Liver (tissue), 8 donors: ENCODE measurements at regions not wholly inside any gene's neighbourhood (a gene's known extent, or its start where the extent isn't known, plus 50 kb on each side); places are given as distances from the start of the nearest gene placed in this dataset.

Source experiments
- DNase-seq: peaks from one replicate; pipeline ENCODE4 v3.0.0-alpha.2; 2017; ENCODE audit warnings: low spot score
- H3K27ac ChIP-seq, 2 donors: one replicate each; pipeline ENCODE4 v1.7.0; 2013; ENCODE audit warnings: inconsistent platforms in 2 of 2, low read length in 2 of 2, control low read depth in 1 of 2, low read depth in 1 of 2, mild to moderate bottlenecking in 1 of 2
- H3K27me3 ChIP-seq, 4 donors: one replicate each; pipeline versions ENCODE4 v1.6.1 to v1.7.0; 2013; ENCODE audit warnings: low read length in 3 of 4, inconsistent platforms in 1 of 4, mild to moderate bottlenecking in 1 of 4, moderate library complexity in 1 of 4; ENCODE audit not compliant: control insufficient read depth in 4 of 4, insufficient read depth in 4 of 4
- H3K36me3 ChIP-seq, 4 donors: one replicate each; pipeline versions ENCODE4 v1.6.1 to v1.7.0; 2013; ENCODE audit warnings: low read length in 3 of 4, mild to moderate bottlenecking in 3 of 4, low read depth in 1 of 4, moderate library complexity in 1 of 4; ENCODE audit not compliant: control insufficient read depth in 4 of 4, insufficient read depth in 3 of 4
- H3K4me1 ChIP-seq, 4 donors: one replicate each; pipeline versions ENCODE4 v1.6.1 to v1.7.0; 2013; ENCODE audit warnings: low read length in 3 of 4, mild to moderate bottlenecking in 3 of 4, moderate library complexity in 1 of 4; ENCODE audit not compliant: control insufficient read depth in 4 of 4, insufficient read depth in 4 of 4
- H3K4me3 ChIP-seq, 3 donors: one replicate each; pipeline versions ENCODE4 v1.6.1 to v1.7.0; 2013; ENCODE audit warnings: low read length in 3 of 3, control low read depth in 1 of 3, low read depth in 1 of 3, mild to moderate bottlenecking in 1 of 3
- H3K9ac ChIP-seq, 2 donors: one replicate each; pipeline ENCODE4 v1.7.0; 2013; ENCODE audit warnings: low read length in 2 of 2, mild to moderate bottlenecking in 2 of 2, moderate library complexity in 2 of 2, control low read depth in 1 of 2, low read depth in 1 of 2
- H3K9me3 ChIP-seq, 4 donors: one replicate each; pipeline versions ENCODE4 v1.6.1 to v1.7.0; 2013; ENCODE audit warnings: low read length in 3 of 4; ENCODE audit not compliant: control insufficient read depth in 4 of 4
- ATF3 ChIP-seq: IDR thresholded peaks from 2 replicates; pipeline ENCODE4 v1.6.1; 2016; ENCODE audit warnings: antibody characterized with exemption
- CTCF ChIP-seq: fragments of 150-350 bp; IDR thresholded peaks from 2 replicates; pipeline ENCODE4 v1.5.1; 2017; ENCODE audit warnings: improper control_type of control experiment, low read depth, low read length; ENCODE audit not compliant: missing input control
- EGR1 ChIP-seq, 2 donors: IDR thresholded peaks; 2 replicates each; pipeline ENCODE4 v1.6.1; 2016 to 2018; ENCODE audit warnings: antibody characterized with exemption in 2 of 2, low read depth in 2 of 2
- FOXA1 ChIP-seq: IDR thresholded peaks from 2 replicates; pipeline ENCODE4 v1.6.1; 2016; ENCODE audit warnings: antibody characterized with exemption
- FOXA2 ChIP-seq: IDR thresholded peaks from 2 replicates; pipeline ENCODE4 v1.6.1; 2016; ENCODE audit warnings: antibody characterized with exemption
- GABPA ChIP-seq, 2 donors: IDR thresholded peaks in 1 of 2; conservative IDR thresholded peaks in 1 of 2; 2 replicates each; pipeline ENCODE4 v1.6.1; 2016; ENCODE audit warnings: antibody characterized with exemption in 2 of 2, mild to moderate bottlenecking in 1 of 2, moderate library complexity in 1 of 2
- HNF4G ChIP-seq: IDR thresholded peaks from 2 replicates; pipeline ENCODE4 v1.6.1; 2016; ENCODE audit warnings: antibody characterized with exemption
- MAX ChIP-seq: IDR thresholded peaks from 2 replicates; pipeline ENCODE4 v1.6.1; 2016; ENCODE audit warnings: antibody characterized with exemption
- NR2F2 ChIP-seq: IDR thresholded peaks from 2 replicates; pipeline ENCODE4 v1.6.1; 2016; ENCODE audit warnings: antibody characterized with exemption
- REST ChIP-seq: IDR thresholded peaks from 2 replicates; pipeline ENCODE4 v1.6.1; 2016; ENCODE audit warnings: antibody characterized with exemption, mild to moderate bottlenecking
- RXRA ChIP-seq, 2 donors: IDR thresholded peaks; 2 replicates each; pipeline ENCODE4 v1.6.1; 2017 to 2018; ENCODE audit warnings: antibody characterized with exemption in 2 of 2, mild to moderate bottlenecking in 1 of 2
- SP1 ChIP-seq: IDR thresholded peaks from 2 replicates; pipeline ENCODE4 v1.6.1; 2018; ENCODE audit warnings: antibody characterized with exemption, mild to moderate bottlenecking
- TAF1 ChIP-seq: conservative IDR thresholded peaks from 2 replicates; pipeline ENCODE4 v1.6.1; 2016; ENCODE audit warnings: antibody characterized with exemption, mild to moderate bottlenecking
- YY1 ChIP-seq: IDR thresholded peaks from 2 replicates; pipeline ENCODE4 v1.6.1; 2016; ENCODE audit warnings: antibody characterized with exemption, mild to moderate bottlenecking
- ZBTB33 ChIP-seq: IDR thresholded peaks from 2 replicates; pipeline ENCODE4 v1.6.1; 2016; ENCODE audit warnings: antibody characterized with exemption
- WGBS: extraction: QIAGEN DNeasy Blood & Tissue Kit; methylation state at CpG from one replicate; pipeline ENCODE4 v1.1.7; 2013; 5-methylcytosine and 5-hydroxymethylcytosine counted together
- donor health status: healthy.
- donor health status: healthy.
- donor health status: healthy.
- donor health status: healthy.
- donor health status: healthy.

- no peaks in the 10 kb centered on the region for H3K36me3 ChIP-seq
- no peaks in the 10 kb centered on the region for H3K27me3 ChIP-seq
- DNase-seq = no peak
- WGBS = 90% methylated on average over 6 of the region's 6 CpGs
- no peak overlapping the region for H3K9ac ChIP-seq
- TF ChIP-seq MAX (no peak), ZBTB33 (no peak), FOXA1 (no peak), HNF4G (no peak), REST (no peak), EGR1 (IDR thresholded peaks at IDR 0.05; ENCODE audit: low read depth in 2 of 2) (no peak), CTCF (no peak), YY1 (no peak), SP1 (no peak), NR2F2 (no peak), TAF1 (no peak), FOXA2 (no peak)
- H3K9me3 ChIP-seq = peaks cover 0 to 4% (median 2%) of the 10 kb centered on the region in 4 donors
- H3K27ac ChIP-seq = no peak overlapping the region
- peaks cover 0 to 12% (median 0%) of the 10 kb centered on the region in 4 donors for H3K4me1 ChIP-seq
- no peak overlapping the region for H3K4me3 ChIP-seq
These were observed 52.9 kb upstream of the NEBL start for GRCh38 chr10:20949967-20950366.

GRCh38 chr10:20948686-20949327, 51.7 kb upstream of the NEBL start:
- DNase-seq = no peak
- H3K27me3 ChIP-seq = no peaks in the 10 kb centered on the region
- no peak overlapping the region for H3K27ac ChIP-seq
- no peaks in the 10 kb centered on the region for H3K36me3 ChIP-seq
- no peak overlapping the region for H3K4me3 ChIP-seq
- H3K9me3 ChIP-seq = no peaks in the 10 kb centered on the region
- 84% methylated on average over 7 of the region's 7 CpGs for WGBS
- no peak overlapping the region for H3K9ac ChIP-seq
- peaks cover 0 to 17% (median 2%) of the 10 kb centered on the region in 4 donors for H3K4me1 ChIP-seq
- TF ChIP-seq REST (no peak), FOXA1 (no peak), ATF3 (no peak), GABPA (IDR thresholded peaks at IDR 0.05 in 1 of 2, conservative IDR thresholded peaks at IDR 0.05 in 1 of 2) (no peak), ZBTB33 (no peak), NR2F2 (no peak), YY1 (no peak), RXRA (IDR thresholded peaks at IDR 0.05) (no peak), TAF1 (no peak), HNF4G (no peak)
